Muscle of arm (tissue), 1 donor: ENCODE measurements at regions not wholly inside any gene's neighbourhood (a gene's known extent, or its start where the extent isn't known, plus 50 kb on each side); places are given as distances from the start of the nearest gene placed in this dataset.

Source experiments
- DNase-seq: peaks from one replicate; pipeline ENCODE4 v3.0.0-alpha.2; 2013

- DNase-seq = no peak
Measured at GRCh38 chr5:112025757-112026156, 268.8 kb upstream of the NREP start.

GRCh38 chr5:112024769-112025168 lies 267.8 kb upstream of the NREP start:
- DNase-seq = no peak

GRCh38 chr5:112024221-112024620 lies 267.2 kb upstream of the NREP start:
- no peak for DNase-seq

- DNase-seq = no peak
Measured at GRCh38 chr5:112023766-112024165, 266.8 kb upstream of the NREP start.

GRCh38 chr5:112018846-112019245 lies 261.9 kb upstream of the NREP start:
- no peak for DNase-seq

GRCh38 chr5:112016980-112017379 lies 260.0 kb upstream of the NREP start:
- DNase-seq = no peak

- DNase-seq = peak; percentile 52
Measured at GRCh38 chr5:112014783-112015395, 257.9 kb upstream of the NREP start.

- no peak for DNase-seq
Measured at GRCh38 chr5:112013660-112014059, 256.7 kb upstream of the NREP start.

GRCh38 chr5:112012104-112012503 lies 255.1 kb upstream of the NREP start:
- no peak for DNase-seq

- DNase-seq = no peak
Measured at GRCh38 chr5:112010475-112010874, 253.5 kb upstream of the NREP start.

- DNase-seq = no peak
Measured at GRCh38 chr5:112006721-112007120, 249.7 kb upstream of the NREP start.

GRCh38 chr5:112005623-112005930 lies 248.6 kb upstream of the NREP start:
- DNase-seq = peak; percentile 49

GRCh38 chr5:112004867-112005622 lies 248.1 kb upstream of the NREP start:
- DNase-seq = no peak

- DNase-seq = no peak
Measured at GRCh38 chr5:112002376-112002775, 245.4 kb upstream of the NREP start.

- DNase-seq = no peak
Measured at GRCh38 chr5:111999286-111999685, 242.3 kb upstream of the NREP start.

GRCh38 chr5:111998871-111999270 lies 241.9 kb upstream of the NREP start:
- no peak for DNase-seq

GRCh38 chr5:111997711-111998110 lies 240.7 kb upstream of the NREP start:
- DNase-seq = no peak

GRCh38 chr5:111997308-111997707 lies 240.3 kb upstream of the NREP start:
- DNase-seq = no peak

GRCh38 chr5:111996574-111996973 lies 239.6 kb upstream of the NREP start:
- no peak for DNase-seq

- no peak for DNase-seq
Measured at GRCh38 chr5:111995701-111996100, 238.7 kb upstream of the NREP start.

- no peak for DNase-seq
Measured at GRCh38 chr5:111993242-111993641, 236.2 kb upstream of the NREP start.

- no peak for DNase-seq
Measured at GRCh38 chr5:111984044-111984443, 227.1 kb upstream of the NREP start.

GRCh38 chr5:111983459-111983858 lies 226.5 kb upstream of the NREP start:
- no peak for DNase-seq

- DNase-seq = no peak
Measured at GRCh38 chr5:111977436-111977829, 220.4 kb upstream of the NREP start.
